Karpas-422 (cell line): ENCODE measurements at regions not wholly inside any gene's neighbourhood (a gene's known extent, or its start where the extent isn't known, plus 50 kb on each side); places are given as distances from the start of the nearest gene placed in this dataset.
"Not testable (repeated sequence)": the region's sequence is repeated elsewhere in the genome, so short reads cannot be mapped to it uniquely, and the experiment has no call there.

ENCODE experiments used
- DNase-seq: peaks from one replicate; pipeline ENCODE4 v3.0.0-alpha.2; 2015
- H2AFZ ChIP-seq: fragments of 200-600 bp; sonication (generic); 2 replicates; pipeline ENCODE4 v1.6.1; 2014; ENCODE audit warnings: antibody characterized with exemption, low read length, mixed read lengths
- H3K27ac ChIP-seq: fragments of 200-600 bp; sonication (generic); 2 replicates; pipeline ENCODE4 v1.5.1; 2014; ENCODE audit warnings: mild to moderate bottlenecking, low read length, moderate library complexity
- H3K27me3 ChIP-seq: fragments of 200-600 bp; sonication (generic); 2 replicates; pipeline ENCODE4 v1.6.1; 2014; ENCODE audit warnings: low read length, mixed read lengths
- H3K36me3 ChIP-seq: fragments of 200-600 bp; sonication (generic); 2 replicates; pipeline ENCODE4 v1.6.1; 2014; ENCODE audit warnings: low read length, mixed read lengths; ENCODE audit not compliant: insufficient read depth
- H3K4me1 ChIP-seq: fragments of 200-600 bp; sonication (generic); 2 replicates; pipeline ENCODE4 v1.6.1; 2014; ENCODE audit warnings: mild to moderate bottlenecking, low read length, mixed read lengths
- H3K4me2 ChIP-seq: fragments of 200-600 bp; sonication (generic); 2 replicates; pipeline ENCODE4 v1.6.1; 2014; ENCODE audit warnings: low read length, low read depth, mild to moderate bottlenecking; ENCODE audit not compliant: poor library complexity, severe bottlenecking
- H3K4me3 ChIP-seq: fragments of 200-600 bp; sonication (generic); 2 replicates; pipeline ENCODE4 v1.5.1; 2014; ENCODE audit warnings: mild to moderate bottlenecking, antibody characterized with exemption, low read length, mixed read lengths
- H3K79me2 ChIP-seq: fragments of 200-600 bp; sonication (generic); 2 replicates; pipeline ENCODE4 v1.6.1; 2014; ENCODE audit warnings: mild to moderate bottlenecking, low read length, mixed read lengths
- H3K9ac ChIP-seq: fragments of 200-600 bp; sonication (generic); 2 replicates; pipeline ENCODE4 v1.6.0; 2014; ENCODE audit warnings: low read length
- H3K9me2 ChIP-seq: fragments of 200-600 bp; sonication (generic), shearing (Covaris generic); replicated peaks from 2 replicates; pipeline ENCODE4 v1.6.0; 2014; ENCODE audit warnings: mild to moderate bottlenecking, low read length, moderate library complexity; ENCODE audit not compliant: insufficient read depth
- H3K9me3 ChIP-seq: fragments of 300-700, 200-600 bp; sonication (generic); 2 replicates; pipeline ENCODE4 v1.6.1; 2014; ENCODE audit warnings: low read length, mixed read lengths
- H4K20me1 ChIP-seq: fragments of 200-600 bp; sonication (generic); 2 replicates; pipeline ENCODE4 v1.6.1; 2014; ENCODE audit warnings: mild to moderate bottlenecking, antibody characterized with exemption, low read length, low read depth; ENCODE audit not compliant: insufficient read depth

GRCh38 chr1:76740956-76741355 lies 126.3 kb upstream of the ST6GALNAC5 start:
- not testable (repeated sequence) for H3K9me2 ChIP-seq, H2AFZ ChIP-seq, H3K9ac ChIP-seq, H3K4me3 ChIP-seq, H3K79me2 ChIP-seq, H4K20me1 ChIP-seq, H3K27ac ChIP-seq, H3K4me2 ChIP-seq, H3K36me3 ChIP-seq, H3K4me1 ChIP-seq, H3K27me3 ChIP-seq, DNase-seq
- peaks cover 11% of the 10 kb centered on the region for H3K9me3 ChIP-seq

GRCh38 chr1:76744989-76745388 lies 122.3 kb upstream of the ST6GALNAC5 start:
- Histone ChIP-seq H3K79me2 (no peaks in the 10 kb centered on the region), H3K4me2 (no peak overlapping the region), H3K27me3 (no peaks in the 10 kb centered on the region), H2AFZ (no peak overlapping the region), H3K9me2 (no peaks in the 10 kb centered on the region), H3K4me3 (no peak overlapping the region), H3K4me1 (no peaks in the 10 kb centered on the region), H4K20me1 (no peaks in the 10 kb centered on the region), H3K9me3 (peaks cover 11% of the 10 kb centered on the region), H3K36me3 (no peaks in the 10 kb centered on the region; the same call in 1 of the 2 replicates), H3K9ac (no peak overlapping the region), H3K27ac (no peak overlapping the region)
- no peak for DNase-seq

GRCh38 chr1:76746206-76746605 lies 121.1 kb upstream of the ST6GALNAC5 start:
- Histone ChIP-seq H3K36me3 (no peaks in the 10 kb centered on the region; the same call in 1 of the 2 replicates), H4K20me1 (no peaks in the 10 kb centered on the region), H3K27ac (no peak overlapping the region), H3K4me3 (no peak overlapping the region), H3K9me2 (no peaks in the 10 kb centered on the region), H3K27me3 (no peaks in the 10 kb centered on the region), H3K4me2 (no peak overlapping the region), H2AFZ (no peak overlapping the region), H3K9me3 (peaks cover 11% of the 10 kb centered on the region), H3K9ac (no peak overlapping the region), H3K79me2 (no peaks in the 10 kb centered on the region), H3K4me1 (no peaks in the 10 kb centered on the region)
- DNase-seq: no peak

- Histone ChIP-seq H3K9me2 (no peaks in the 10 kb centered on the region), H3K4me2 (no peak overlapping the region), H2AFZ (no peak overlapping the region), H3K27me3 (no peaks in the 10 kb centered on the region), H4K20me1 (no peaks in the 10 kb centered on the region), H3K4me3 (no peak overlapping the region), H3K9me3 (no peaks in the 10 kb centered on the region), H3K79me2 (no peaks in the 10 kb centered on the region), H3K36me3 (no peaks in the 10 kb centered on the region), H3K4me1 (no peaks in the 10 kb centered on the region; the same call in 1 of the 2 replicates), H3K27ac (no peak overlapping the region), H3K9ac (no peak overlapping the region)
- DNase-seq: no peak
Observed at GRCh38 chr1:76754730-76755129, 112.5 kb upstream of the ST6GALNAC5 start.

GRCh38 chr1:76759171-76759860 lies 108.0 kb upstream of the ST6GALNAC5 start:
- Histone ChIP-seq H2AFZ (no peak overlapping the region), H3K9me3 (no peaks in the 10 kb centered on the region), H3K9me2 (no peaks in the 10 kb centered on the region), H4K20me1 (no peaks in the 10 kb centered on the region), H3K4me1 (no peaks in the 10 kb centered on the region), H3K27me3 (no peaks in the 10 kb centered on the region), H3K9ac (no peak overlapping the region), H3K4me2 (no peak overlapping the region), H3K4me3 (no peak overlapping the region), H3K27ac (no peak overlapping the region), H3K79me2 (no peaks in the 10 kb centered on the region), H3K36me3 (no peaks in the 10 kb centered on the region)
- DNase-seq: no peak

DNA sequence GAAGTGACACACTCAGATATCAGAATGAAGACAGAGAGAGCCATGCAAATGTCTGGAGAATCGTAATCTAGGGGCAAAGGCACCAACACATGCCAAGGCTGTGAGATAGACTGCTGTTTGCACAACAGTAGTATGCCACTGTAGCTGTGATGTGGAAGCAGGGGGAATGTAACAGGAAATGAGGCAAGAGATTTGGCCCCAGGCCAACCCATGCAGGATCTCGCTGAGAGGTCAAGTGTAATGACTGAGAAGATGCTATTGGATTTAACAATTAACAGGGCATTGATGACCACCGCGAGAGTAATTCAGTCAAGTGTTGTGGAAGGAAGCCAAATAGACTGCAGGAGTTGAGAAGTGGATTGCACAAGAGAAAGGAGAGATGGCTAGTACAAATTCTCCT lies 107.3 kb upstream of the ST6GALNAC5 start:
- Histone ChIP-seq H3K4me2 (no peak overlapping the region), H4K20me1 (no peaks in the 10 kb centered on the region), H3K27ac (no peak overlapping the region), H3K9ac (no peak overlapping the region), H3K9me3 (no peaks in the 10 kb centered on the region), H3K36me3 (no peaks in the 10 kb centered on the region), H3K4me3 (no peak overlapping the region), H3K79me2 (no peaks in the 10 kb centered on the region), H3K4me1 (no peaks in the 10 kb centered on the region), H3K9me2 (no peaks in the 10 kb centered on the region), H3K27me3 (no peaks in the 10 kb centered on the region), H2AFZ (no peak overlapping the region)
- no peak for DNase-seq

DNA sequence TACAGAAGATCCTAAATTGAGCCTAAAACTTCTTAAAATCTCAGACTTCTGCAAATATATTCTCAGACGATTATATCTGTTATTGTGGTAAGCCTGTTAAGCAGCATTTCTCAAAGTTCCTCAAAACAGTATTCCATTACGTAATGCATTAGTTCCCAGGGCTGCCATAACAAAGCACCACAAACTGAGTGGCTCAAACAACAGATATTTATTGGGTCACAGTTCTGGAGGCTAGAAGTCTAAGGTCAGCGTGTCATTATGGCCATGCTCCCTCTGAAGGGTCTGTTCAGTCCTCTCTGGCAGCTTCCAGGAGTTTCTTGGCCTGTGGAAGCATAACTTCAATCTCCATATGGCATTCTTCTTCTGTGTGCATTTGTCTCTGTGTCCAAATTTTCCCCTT lies 103.5 kb upstream of the ST6GALNAC5 start:
- H3K79me2 ChIP-seq: no peaks in the 10 kb centered on the region
- no peak overlapping the region for H3K4me2 ChIP-seq
- no peaks in the 10 kb centered on the region for H3K27me3 ChIP-seq
- H3K36me3 ChIP-seq: no peaks in the 10 kb centered on the region
- H3K9me2 ChIP-seq: no peaks in the 10 kb centered on the region
- no peaks in the 10 kb centered on the region for H4K20me1 ChIP-seq
- no peaks in the 10 kb centered on the region for H3K4me1 ChIP-seq
- H2AFZ ChIP-seq: no peak overlapping the region
- no peak overlapping the region for H3K4me3 ChIP-seq
- no peaks in the 10 kb centered on the region for H3K9me3 ChIP-seq
- no peak overlapping the region for H3K9ac ChIP-seq
- DNase-seq: no peak
- H3K27ac ChIP-seq: no peak overlapping the region

GRCh38 chr1:76764638-76765454 lies 102.4 kb upstream of the ST6GALNAC5 start:
- Histone ChIP-seq H3K27me3 (no peaks in the 10 kb centered on the region), H4K20me1 (no peaks in the 10 kb centered on the region), H3K9me2 (no peaks in the 10 kb centered on the region), H3K79me2 (no peaks in the 10 kb centered on the region), H3K27ac (no peak overlapping the region), H3K4me2 (no peak overlapping the region), H3K36me3 (no peaks in the 10 kb centered on the region), H3K4me3 (no peak overlapping the region), H3K9me3 (no peaks in the 10 kb centered on the region), H3K9ac (no peak overlapping the region), H2AFZ (no peak overlapping the region), H3K4me1 (no peaks in the 10 kb centered on the region)
- no peak for DNase-seq
